ENCODE measurements at regions not wholly inside any gene's neighbourhood (a gene's known extent, or its start where the extent isn't known, plus 50 kb on each side); places are given as distances from the start of the nearest gene placed in this dataset.

GRCh38 chr3:95934181-95934580, 880.2 kb upstream of the EPHA6 start:
- no peak for DNase-seq (ENCODE audit: low read depth, low spot score)
- POLR2A ChIA-PET, result no interaction called here
- BruUV-seq (replicated peaks), result no TSS peak
- no peaks in the 10 kb centered on the region for H4K20me1 ChIP-seq (ENCODE audit: insufficient read depth)
- CTCF ChIA-PET, result no interaction called here
- H3K27ac ChIP-seq (ENCODE audit: low read depth, low read length), result no peak overlapping the region
- H3K9ac ChIP-seq (ENCODE audit: low read length), result no peak overlapping the region
- TF ChIP-seq RAD21 (IDR thresholded peaks at IDR 0.05; ENCODE audit: low read depth) (no peak), POLR2AphosphoS5 (IDR thresholded peaks at IDR 0.05; ENCODE audit: low read depth, low read length) (no peak), EZH2 (IDR thresholded peaks at IDR 0.05) (no peak), YY1 (IDR thresholded peaks at IDR 0.05; ENCODE audit: extremely low read depth, insufficient replicate concordance, low read depth, low read length) (no peak), ZBTB33 (IDR thresholded peaks at IDR 0.05; ENCODE audit: extremely low read depth, insufficient replicate concordance, low read length) (no peak), ZFX (IDR thresholded peaks at IDR 0.05) (no peak), JUND (IDR thresholded peaks at IDR 0.05) (no peak), TCF7L2 (IDR thresholded peaks at IDR 0.05; ENCODE audit: borderline replicate concordance, extremely low read depth, insufficient read depth, insufficient read length) (no peak)
- intact Hi-C loops (cut with micrococcal nuclease), result no loop called here
- no peaks in the 10 kb centered on the region for H3K27me3 ChIP-seq (ENCODE audit: insufficient read depth, low read length)
- RAD21 ChIA-PET (ENCODE audit: low non-redundant PET in 1 of 2, low total read pairs in 2 of 2, uncharacterized antibody in 2 of 2, unreplicated experiment in 2 of 2), result no interaction called here
- no peak overlapping the region for H3K4me3 ChIP-seq (replicated peaks in 1 of 2; ENCODE audit: low read depth in 1 of 2, low read length in 2 of 2)
- H3K79me2 ChIP-seq (ENCODE audit: insufficient read depth, low read length), result no peaks in the 10 kb centered on the region
- H3K4me2 ChIP-seq (ENCODE audit: low read length), result no peak overlapping the region
- no peaks in the 10 kb centered on the region for H3K4me1 ChIP-seq (ENCODE audit: control insufficient read depth in 1 of 2, insufficient read depth in 2 of 2, low read length in 2 of 2)
- ATAC-seq, result no peak
- H3K9me3 ChIP-seq (ENCODE audit: control insufficient read depth in 1 of 2, insufficient read depth in 1 of 2, low read depth in 1 of 2, low read length in 2 of 2), result peaks cover 0 to 14% of the 10 kb centered on the region in 2 experiments; a peak in 2 of 4 replicates
- no peak overlapping the region for H2AFZ ChIP-seq (ENCODE audit: low read depth, low read length, poor library complexity, severe bottlenecking)
- no peaks in the 10 kb centered on the region for H3K36me3 ChIP-seq (ENCODE audit: control insufficient read depth in 1 of 2, insufficient read depth in 2 of 2, low read length in 2 of 2)
- H3K9me2 ChIP-seq (ENCODE audit: insufficient read depth), result no peaks in the 10 kb centered on the region
